IMR-90 (cell line): ENCODE measurements at regions not wholly inside any gene's neighbourhood (a gene's known extent, or its start where the extent isn't known, plus 50 kb on each side); places are given as distances from the start of the nearest gene placed in this dataset.
A peak's percentile ranks its signal among the peaks of the same experiment; 100 is the strongest.

ENCODE experiments used
- ATAC-seq: fragments of 200-7000 bp; cut with Tn5 transposase; 2 replicates; pipeline ENCODE4 v1.9.1; 2020; ENCODE audit warnings: low read depth, mild to moderate bottlenecking, moderate library complexity
- BruUV-seq: library from RNA; stranded (reverse); fragments of 400-500 nt; replicated peaks from 2 replicates; lab custom pipeline; 2021; lab: Mats Ljungman, UMichigan
- CTCF ChIA-PET: fragments of 300-600 bp; formaldehyde crosslinking; extraction: SDS; loops from one replicate; lab custom pipeline; 2021; ENCODE audit warnings: antibody characterized with exemption; lab: Yijun Ruan, JAX
- POLR2A ChIA-PET: fragments of 300-600 bp; sonication (Branson Sonifier 250); formaldehyde crosslinking; loops from one replicate; lab custom pipeline; 2022; ENCODE audit warnings: antibody characterized with exemption; ENCODE audit not compliant: unreplicated experiment; lab: Charles Lee
- DNase-seq: peaks from one replicate; pipeline ENCODE4 v3.0.0; 2013
- H2AFZ ChIP-seq: replicated peaks from 2 replicates; pipeline ENCODE3; 2013; ENCODE audit warnings: low read length, mild to moderate bottlenecking; ENCODE audit not compliant: poor library complexity
- H2AK5ac ChIP-seq: 2 replicates; pipeline ENCODE4 v1.6.1; 2013; ENCODE audit warnings: low read depth, low read length, inconsistent platforms
- H2AK9ac ChIP-seq: replicated peaks from 2 replicates; pipeline ENCODE3; 2013; ENCODE audit warnings: mild to moderate bottlenecking, low read depth, low read length, moderate library complexity; ENCODE audit not compliant: poor library complexity
- H2BK120ac ChIP-seq: 2 replicates; pipeline ENCODE4 v1.6.1; 2013; ENCODE audit warnings: low read depth, low read length, inconsistent platforms
- H2BK15ac ChIP-seq: 3 replicates; pipeline ENCODE4 v1.6.1; 2013; ENCODE audit warnings: low read depth, low read length, inconsistent platforms
- H2BK20ac ChIP-seq: 2 replicates; pipeline ENCODE4 v1.6.1; 2013; ENCODE audit warnings: low read depth, mild to moderate bottlenecking, inconsistent platforms, low read length, moderate library complexity
- H2BK5ac ChIP-seq: 2 replicates; pipeline ENCODE4 v1.6.1; 2013; ENCODE audit warnings: mild to moderate bottlenecking, low read depth, low read length, inconsistent platforms; ENCODE audit not compliant: poor library complexity, severe bottlenecking
- H3K14ac ChIP-seq: replicated peaks from 2 replicates; pipeline ENCODE4 v1.6.1; 2013; ENCODE audit warnings: low read depth, low read length, inconsistent platforms
- H3K18ac ChIP-seq: 2 replicates; pipeline ENCODE4 v1.6.1; 2013; ENCODE audit warnings: low read depth, low read length, control low read depth
- H3K23ac ChIP-seq: 2 replicates; pipeline ENCODE4 v1.6.1; 2013; ENCODE audit warnings: low read depth, low read length, inconsistent platforms
- H3K27ac ChIP-seq: 2 replicates; pipeline ENCODE4 v1.5.1; 2013; ENCODE audit warnings: mild to moderate bottlenecking, control low read depth, low read length; ENCODE audit not compliant: insufficient read depth
- H3K27me3 ChIP-seq: 2 replicates; pipeline ENCODE4 v1.6.1; 2013; ENCODE audit warnings: low read length; ENCODE audit not compliant: control insufficient read depth, insufficient read depth
- H3K36me3 ChIP-seq: 2 replicates; pipeline ENCODE4 v1.6.1; 2013; ENCODE audit warnings: low read length, mixed read lengths; ENCODE audit not compliant: control insufficient read depth, insufficient read depth
- H3K4ac ChIP-seq: 2 replicates; pipeline ENCODE4 v1.6.1; 2013; ENCODE audit warnings: low read depth, low read length, inconsistent platforms
- H3K4me1 ChIP-seq: 2 replicates; pipeline ENCODE4 v1.6.1; 2013; ENCODE audit warnings: low read length, mixed read lengths; ENCODE audit not compliant: control insufficient read depth, insufficient read depth
- H3K4me2 ChIP-seq: 2 replicates; pipeline ENCODE4 v1.6.1; 2013; ENCODE audit warnings: low read depth, mild to moderate bottlenecking, control low read depth, low read length, moderate library complexity
- H3K4me3 ChIP-seq: 2 replicates; pipeline ENCODE4 v1.5.1; 2013; ENCODE audit warnings: low read depth, mild to moderate bottlenecking, control low read depth, low read length, moderate library complexity; ENCODE audit not compliant: insufficient read depth
- H3K56ac ChIP-seq: 2 replicates; pipeline ENCODE4 v1.6.1; 2013; ENCODE audit warnings: low read length, inconsistent platforms; ENCODE audit not compliant: insufficient read depth; ENCODE audit errors: extremely low read depth
- H3K79me1 ChIP-seq, 2 experiments: 2 replicates each; pipeline ENCODE4 v1.6.1; 2013; ENCODE audit warnings: low read length in 2 of 2, inconsistent platforms in 1 of 2, low read depth in 1 of 2
- H3K9ac ChIP-seq: 2 replicates; pipeline ENCODE4 v1.6.1; 2013; ENCODE audit warnings: low read depth, low read length, control low read depth
- H3K9me1 ChIP-seq: 2 replicates; pipeline ENCODE4 v1.6.1; 2013; ENCODE audit warnings: low read length, inconsistent platforms; ENCODE audit not compliant: insufficient read depth
- H3K9me3 ChIP-seq: 2 replicates; pipeline ENCODE4 v1.6.1; 2013; ENCODE audit warnings: low read length; ENCODE audit not compliant: control insufficient read depth, insufficient read depth
- H4K20me1 ChIP-seq: 2 replicates; pipeline ENCODE4 v1.6.1; 2013; ENCODE audit warnings: low read length, inconsistent platforms; ENCODE audit not compliant: insufficient read depth
- H4K5ac ChIP-seq: 2 replicates; pipeline ENCODE4 v1.6.1; 2013; ENCODE audit warnings: mild to moderate bottlenecking, low read depth, low read length, control low read depth
- H4K8ac ChIP-seq, 2 experiments: 2 replicates each; pipeline ENCODE4 v1.6.1; 2013; ENCODE audit warnings: low read depth in 2 of 2, low read length in 2 of 2, control low read depth in 1 of 2, inconsistent platforms in 1 of 2
- H4K91ac ChIP-seq: 2 replicates; pipeline ENCODE4 v1.6.1; 2013; ENCODE audit warnings: low read depth, low read length, inconsistent platforms; ENCODE audit not compliant: insufficient read depth
- CEBPB ChIP-seq: IDR thresholded peaks from 2 replicates; pipeline ENCODE4 v1.6.1; 2012; ENCODE audit warnings: low read depth, low read length, improper control_type of control experiment
- MAZ ChIP-seq: IDR thresholded peaks from 2 replicates; pipeline ENCODE4 v1.6.1; 2012; ENCODE audit warnings: low read depth, mild to moderate bottlenecking, low read length, improper control_type of control experiment, moderate library complexity, borderline replicate concordance
- WGBS, 2 experiments: methylation state at CpG; one replicate each; pipeline versions ENCODE4 v1.1.5 to v1.1.7; 2013; ENCODE audit warnings: missing lambda C conversion rate in 2 of 2; ENCODE audit not compliant: insufficient read length in 1 of 2; ENCODE audit errors: extremely low coverage in 2 of 2; 5-methylcytosine and 5-hydroxymethylcytosine counted together
- dilution Hi-C: fragments of 300-500 bp; cut with HindIII; formaldehyde crosslinking; loops from one replicate; pipeline ENCODE4 v1.14.3; 2018; ENCODE audit warnings: low sequenced_read_pairs; ENCODE audit not compliant: unreplicated experiment
- in situ Hi-C: fragments of 300-500 bp; cut with MboI; formaldehyde crosslinking; loops from 3 replicates; pipeline ENCODE4 v1.14.3; 2019; ENCODE audit warnings: low sequenced_read_pairs, inconsistent platforms, mixed read lengths
- intact Hi-C: fragments of 100-400 bp; cut with micrococcal nuclease; formaldehyde crosslinking; loops from 2 replicates; pipeline ENCODE4 v1.10.0; 2022

GRCh38 chr17:62219221-62219899 lies 154.3 kb upstream of the MED13 start:
- Histone ChIP-seq H3K4me1 (no peaks in the 10 kb centered on the region), H2BK15ac (no peak overlapping the region), H4K8ac (no peak overlapping the region), H2BK5ac (no peak overlapping the region), H3K9ac (no peak overlapping the region), H3K36me3 (no peaks in the 10 kb centered on the region), H3K9me3 (no peaks in the 10 kb centered on the region), H4K20me1 (no peaks in the 10 kb centered on the region), H3K18ac (no peak overlapping the region), H3K14ac (no peak overlapping the region), H3K56ac (no peak overlapping the region), H3K23ac (no peak overlapping the region), H3K4me2 (no peak overlapping the region), H3K27me3 (no peaks in the 10 kb centered on the region; the same call in 1 of the 2 replicates), H4K91ac (no peak overlapping the region), H3K27ac (no peak overlapping the region), H2AK5ac (no peak overlapping the region), H3K4me3 (no peak overlapping the region), H4K5ac (no peak overlapping the region), H3K4ac (no peak overlapping the region), H2AFZ (no peak overlapping the region), H3K9me1 (no peaks in the 10 kb centered on the region), H2BK120ac (no peak overlapping the region), H2BK20ac (no peak overlapping the region), H2AK9ac (no peak overlapping the region), H3K79me1 (no peaks in the 10 kb centered on the region)
- no peak for DNase-seq
- intact Hi-C loops = no loop called here
- dilution Hi-C loops = no loop called here
- WGBS, 2 experiments = 83% methylated on average over 1 of the region's 7 CpGs; no CpG with 5 or more reads in 1 of the 2 experiments
- ATAC-seq = no peak
- in situ Hi-C loops = no loop called here
- peak; percentile 55 for TF ChIP-seq CEBPB
- TF ChIP-seq MAZ = no peak
- CTCF ChIA-PET = no interaction called here
- POLR2A ChIA-PET = no interaction called here
- BruUV-seq = no TSS peak
